PC-9 (cell line): ENCODE measurements at regions not wholly inside any gene's neighbourhood (a gene's known extent, or its start where the extent isn't known, plus 50 kb on each side); places are given as distances from the start of the nearest gene placed in this dataset.

ENCODE experiments used
- BruUV-seq: library from RNA; stranded (reverse); fragments of 400-500 nt; replicated peaks from 2 replicates; lab custom pipeline; 2021; lab: Mats Ljungman, UMichigan
- CTCF ChIA-PET: fragments of 300-600 bp; sonication (Branson Sonifier 250); formaldehyde crosslinking; loops from one replicate; lab custom pipeline; 2022; ENCODE audit warnings: antibody characterized with exemption; lab: Charles Lee
- POLR2A ChIA-PET: fragments of 300-600 bp; sonication (Branson Sonifier 250); formaldehyde crosslinking; loops from one replicate; lab custom pipeline; 2022; ENCODE audit warnings: antibody characterized with exemption; ENCODE audit not compliant: unreplicated experiment; lab: Charles Lee
- DNase-seq, 2 experiments: peaks; one replicate each; pipeline versions ENCODE4 v3.0.0 to v3.0.0-alpha.2; 2015 to 2022; ENCODE audit warnings: mixed read lengths in 1 of 2
- H2AFZ ChIP-seq: fragments of 200-600 bp; sonication (generic); 2 replicates; pipeline ENCODE4 v1.8.1; 2017; ENCODE audit warnings: antibody characterized with exemption
- H3F3A ChIP-seq: fragments of 200-600 bp; sonication (generic); 2 replicates; pipeline ENCODE4 v1.8.1; 2017; ENCODE audit warnings: antibody characterized with exemption, mild to moderate bottlenecking, low read depth; ENCODE audit not compliant: insufficient read depth
- H3K27ac ChIP-seq: fragments of 200-600 bp; sonication (generic); 2 replicates; pipeline ENCODE4 v1.6.1; 2016; ENCODE audit warnings: mixed run types
- H3K27me3 ChIP-seq: fragments of 200-600 bp; sonication (generic); 2 replicates; pipeline ENCODE4 v1.6.1; 2016; ENCODE audit warnings: low read depth, mixed run types; ENCODE audit not compliant: insufficient read depth
- H3K36me3 ChIP-seq: fragments of 200-600 bp; sonication (generic); 2 replicates; pipeline ENCODE4 v1.6.1; 2016; ENCODE audit warnings: low read depth, mixed run types
- H3K4me1 ChIP-seq: fragments of 200-600 bp; sonication (generic); replicated peaks from 2 replicates; pipeline ENCODE4 v1.6.1; 2016; ENCODE audit warnings: mixed run types; ENCODE audit not compliant: insufficient read depth
- H3K4me2 ChIP-seq: fragments of 200-600 bp; sonication (generic); 2 replicates; pipeline ENCODE4 v1.6.1; 2017; ENCODE audit warnings: mixed run types
- H3K4me3 ChIP-seq: fragments of 200-600 bp; sonication (generic); 2 replicates; pipeline ENCODE4 v1.6.1; 2016; ENCODE audit warnings: mixed run types
- H3K79me2 ChIP-seq: fragments of 200-600 bp; sonication (generic); 2 replicates; pipeline ENCODE4 v1.6.1; 2017; ENCODE audit warnings: low read depth, mixed run types
- H3K9me2 ChIP-seq: fragments of 200-600 bp; sonication (generic); 2 replicates; pipeline ENCODE4 v1.8.1; 2017; ENCODE audit warnings: mild to moderate bottlenecking; ENCODE audit not compliant: insufficient read depth
- H3K9me3 ChIP-seq: fragments of 200-600 bp; sonication (generic); 2 replicates; pipeline ENCODE4 v1.8.1; 2016; ENCODE audit warnings: low read depth; ENCODE audit not compliant: insufficient read depth
- H4K20me1 ChIP-seq: fragments of 200-600 bp; sonication (generic); 2 replicates; pipeline ENCODE4 v1.8.1; 2017; ENCODE audit not compliant: insufficient read depth
- CTCF ChIP-seq: fragments of 200-600 bp; sonication (generic); conservative IDR thresholded peaks from 2 replicates; pipeline ENCODE4 v1.6.1; 2017; ENCODE audit warnings: mixed run types, antibody characterized with exemption, mild to moderate bottlenecking, moderate library complexity
- EZH2 ChIP-seq: fragments of 200-600 bp; sonication (generic); IDR thresholded peaks from 2 replicates; pipeline ENCODE4 v1.8.0; 2017; ENCODE audit warnings: antibody characterized with exemption, low read depth
- intact Hi-C: fragments of 100-400 bp; cut with micrococcal nuclease; formaldehyde crosslinking; loops from one replicate; pipeline ENCODE4 v1.10.0; 2022; ENCODE audit not compliant: unreplicated experiment

- DNase-seq = no peak
- no TSS peak for BruUV-seq
- Histone ChIP-seq H3K4me1 (no peaks in the 10 kb centered on the region), H4K20me1 (no peaks in the 10 kb centered on the region), H3F3A (no peaks in the 10 kb centered on the region), H2AFZ (no peak overlapping the region), H3K9me3 (no peaks in the 10 kb centered on the region), H3K27me3 (peaks cover 56% of the 10 kb centered on the region), H3K36me3 (no peaks in the 10 kb centered on the region), H3K4me2 (no peak overlapping the region), H3K4me3 (no peak overlapping the region), H3K9me2 (no peaks in the 10 kb centered on the region), H3K79me2 (no peaks in the 10 kb centered on the region), H3K27ac (no peak overlapping the region)
- intact Hi-C loops = no loop called here
- ChIA-PET CTCF (no interaction called here), POLR2A (no interaction called here)
- no peak for TF ChIP-seq EZH2
- no peak for TF ChIP-seq CTCF
These were observed 512.0 kb downstream of the TCERG1L start for GRCh38 chr10:130799532-130799931.

GRCh38 chr10:130800281-130800680 is 511.2 kb downstream of the TCERG1L start:
- no peak overlapping the region for H2AFZ ChIP-seq
- H4K20me1 ChIP-seq = no peaks in the 10 kb centered on the region
- no peaks in the 10 kb centered on the region for H3K9me2 ChIP-seq
- no peak overlapping the region for H3K4me3 ChIP-seq
- DNase-seq = no peak
- intact Hi-C loops = no loop called here
- H3F3A ChIP-seq = no peaks in the 10 kb centered on the region
- ChIA-PET CTCF (no interaction called here), POLR2A (no interaction called here)
- H3K27me3 ChIP-seq = peaks cover 64% of the 10 kb centered on the region
- H3K36me3 ChIP-seq = no peaks in the 10 kb centered on the region
- BruUV-seq = no TSS peak
- no peaks in the 10 kb centered on the region for H3K79me2 ChIP-seq
- no peak for TF ChIP-seq CTCF
- no peak for TF ChIP-seq EZH2
- H3K9me3 ChIP-seq = no peaks in the 10 kb centered on the region
- H3K4me1 ChIP-seq = no peaks in the 10 kb centered on the region
- no peak overlapping the region for H3K27ac ChIP-seq
- no peak overlapping the region for H3K4me2 ChIP-seq

- H3K9me2 ChIP-seq = no peaks in the 10 kb centered on the region
- no peak overlapping the region for H3K4me2 ChIP-seq
- DNase-seq = no peak
- no peak overlapping the region for H3K4me3 ChIP-seq
- H3K9me3 ChIP-seq = no peaks in the 10 kb centered on the region
- H3K79me2 ChIP-seq = no peaks in the 10 kb centered on the region
- ChIA-PET CTCF (no interaction called here), POLR2A (no interaction called here)
- H3K4me1 ChIP-seq = no peaks in the 10 kb centered on the region
- H4K20me1 ChIP-seq = no peaks in the 10 kb centered on the region
- H3K27me3 ChIP-seq = peaks cover 63% of the 10 kb centered on the region
- H2AFZ ChIP-seq = no peak overlapping the region
- no TSS peak for BruUV-seq
- H3F3A ChIP-seq = no peaks in the 10 kb centered on the region
- H3K27ac ChIP-seq = no peak overlapping the region
- TF ChIP-seq EZH2 (no peak), CTCF (no peak)
- H3K36me3 ChIP-seq = no peaks in the 10 kb centered on the region
- intact Hi-C loops = no loop called here
These were observed 510.2 kb downstream of the TCERG1L start for GRCh38 chr10:130801276-130801675.
